IPS DF 4.7 (cell line): ENCODE measurements at regions not wholly inside any gene's neighbourhood (a gene's known extent, or its start where the extent isn't known, plus 50 kb on each side); places are given as distances from the start of the nearest gene placed in this dataset.
"Not testable (repeated sequence)": the region's sequence is repeated elsewhere in the genome, so short reads cannot be mapped to it uniquely, and the experiment has no call there.

Source experiments
- DNase-seq: peaks from one replicate; pipeline ENCODE4 v3.0.0-alpha.2; 2013; ENCODE audit warnings: low spot score; ENCODE audit errors: extremely low read depth

DNA sequence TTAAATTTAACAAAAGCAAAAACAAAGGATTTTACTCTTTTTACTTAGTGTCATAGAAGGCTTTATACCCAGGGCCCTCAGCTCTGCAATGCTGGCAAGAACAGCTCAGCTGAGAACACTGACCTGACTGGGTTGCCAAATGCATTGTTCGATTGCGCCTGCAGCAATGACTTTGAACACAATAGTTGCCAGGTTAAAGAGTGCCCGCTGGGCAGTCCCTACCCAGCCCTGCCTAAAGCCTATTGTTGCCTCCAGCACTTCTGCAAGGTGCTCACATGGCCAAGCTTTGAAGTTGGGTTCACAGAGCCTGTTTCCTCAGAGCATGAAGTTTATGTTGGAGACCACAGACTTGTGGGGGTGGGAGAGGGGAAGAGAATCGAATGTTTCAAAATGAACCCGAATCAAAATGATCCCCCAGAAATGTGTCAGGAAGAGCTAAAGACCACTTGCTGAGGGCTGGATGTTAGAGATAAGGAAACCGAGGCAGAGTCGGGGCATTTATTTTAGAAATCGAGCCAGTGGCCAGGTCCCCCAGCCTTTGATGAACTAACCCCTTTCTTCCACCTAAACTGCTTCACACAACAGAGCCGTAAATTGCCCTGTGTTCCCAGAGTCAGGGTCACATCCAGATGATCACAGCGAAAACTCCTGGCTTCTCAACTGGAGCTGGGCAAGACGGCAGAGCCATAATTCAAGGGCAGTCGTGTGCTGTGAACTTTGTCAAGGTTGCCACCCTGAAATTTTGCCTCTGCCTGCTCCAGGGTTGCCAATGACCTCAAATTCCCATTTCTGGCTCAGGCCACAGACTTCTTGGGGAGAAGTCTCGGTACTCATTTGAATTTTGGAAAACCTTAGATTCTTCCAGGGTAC is 55.0 kb downstream of the FOXA2 start:
- no peak for DNase-seq

DNA sequence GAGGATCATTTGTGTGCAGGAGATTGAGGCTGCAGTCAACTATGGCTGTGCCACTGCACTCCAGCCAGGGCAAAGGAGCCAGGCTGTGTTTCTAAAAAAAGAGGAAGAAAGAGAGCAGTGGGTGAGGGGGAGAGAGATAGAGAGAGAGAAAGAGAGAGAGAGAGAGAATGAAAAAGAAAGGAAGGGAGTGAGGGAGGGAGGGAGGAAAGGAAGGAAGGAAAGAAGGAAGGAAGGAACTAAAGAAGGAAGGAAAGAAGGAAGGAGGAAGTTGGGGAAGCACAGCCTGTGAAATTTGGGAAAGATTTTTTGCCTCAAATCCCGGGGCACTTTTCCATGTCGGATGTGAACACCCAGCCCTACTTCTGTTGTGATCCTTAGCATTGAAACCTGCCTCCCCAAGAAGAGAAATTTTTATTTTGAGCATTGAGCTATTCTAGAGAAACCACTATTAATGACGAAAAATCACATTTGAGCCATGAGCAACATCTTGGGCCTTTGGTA is 57.8 kb downstream of the FOXA2 start:
- DNase-seq, result no peak

DNA sequence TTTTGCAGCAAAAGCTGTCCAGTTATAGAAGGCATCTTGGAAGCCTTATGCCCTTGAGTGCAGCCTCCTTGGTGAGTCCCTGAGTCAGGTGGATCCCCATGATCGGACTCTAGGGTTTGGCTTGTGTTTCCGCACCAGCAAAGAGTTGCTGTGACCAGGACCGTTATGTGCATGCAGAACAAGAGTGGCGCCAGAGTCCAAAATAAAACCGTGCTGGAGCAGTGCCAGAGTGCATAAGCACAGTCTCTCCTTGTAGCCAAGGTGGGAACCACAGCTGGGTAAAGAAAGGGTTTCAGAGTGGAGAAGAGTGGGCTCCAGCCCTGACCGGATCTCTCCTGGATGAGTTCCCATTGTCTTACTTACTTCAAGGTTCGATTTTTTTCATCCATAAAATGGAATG is 58.6 kb downstream of the FOXA2 start:
- no peak for DNase-seq

DNA sequence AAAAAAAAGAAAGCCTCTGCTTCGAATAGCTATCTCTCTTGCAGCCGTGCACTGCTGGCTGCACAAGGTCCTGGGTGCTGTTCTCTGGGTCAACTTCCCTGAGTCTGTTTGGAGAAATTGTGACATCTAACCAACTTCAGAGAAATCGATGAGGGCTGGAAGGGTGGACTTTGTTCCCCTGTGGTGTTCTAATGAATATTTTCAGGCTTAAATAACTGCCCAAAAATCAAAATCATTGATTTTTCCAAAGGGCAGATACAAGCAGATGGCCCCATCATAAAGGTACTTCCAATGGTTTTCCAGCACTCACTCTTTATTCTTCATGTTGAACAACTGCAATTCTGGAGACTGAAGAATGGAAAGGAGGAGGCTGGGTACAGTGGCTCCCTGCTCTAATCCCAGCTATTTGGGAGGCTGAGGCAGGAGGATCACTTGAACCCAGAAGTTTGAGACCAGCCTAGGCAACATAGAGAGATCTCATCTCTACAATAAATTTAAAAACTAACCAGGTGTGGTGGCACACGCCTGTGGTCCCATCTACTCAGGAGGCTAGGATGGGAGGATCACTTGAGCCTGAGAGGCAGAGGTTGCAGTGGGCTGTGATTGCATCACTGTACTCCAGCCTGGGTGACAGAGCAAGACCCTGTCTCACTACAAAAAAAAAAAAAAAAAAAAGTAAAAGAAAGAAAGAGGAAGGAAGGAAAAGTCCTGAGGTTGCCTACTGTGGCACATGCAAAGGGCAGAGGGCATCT is 59.1 kb downstream of the FOXA2 start:
- no peak for DNase-seq

DNA sequence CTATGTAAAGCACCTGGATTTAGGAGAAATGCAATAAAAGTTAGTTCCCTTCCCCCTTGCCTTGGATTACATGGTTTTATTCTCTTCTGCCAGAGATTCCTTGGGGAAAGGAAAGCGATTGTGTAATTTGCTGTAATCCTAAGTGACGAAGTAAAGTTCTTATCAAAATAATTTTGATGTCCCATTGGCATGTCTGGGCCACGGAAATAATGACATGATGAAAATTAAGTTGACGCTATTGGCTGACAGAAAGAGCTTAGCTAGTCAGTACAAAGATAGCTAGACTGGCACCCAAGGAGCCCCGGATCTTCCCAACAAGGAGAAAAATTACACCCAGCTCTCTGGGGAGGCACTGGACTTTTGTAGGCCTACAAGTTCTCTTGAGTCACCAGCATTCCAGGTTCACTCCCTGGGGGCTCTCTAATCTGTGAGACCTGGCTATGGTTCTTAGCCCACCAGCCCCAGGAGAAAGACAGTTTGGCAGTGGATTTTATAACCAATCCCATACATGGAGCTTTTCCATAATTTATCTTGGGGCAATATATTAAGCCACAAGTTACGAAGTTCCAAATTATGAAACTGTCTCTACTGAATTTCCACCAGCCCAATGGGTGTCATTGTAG is 59.9 kb downstream of the FOXA2 start:
- no peak for DNase-seq

DNA sequence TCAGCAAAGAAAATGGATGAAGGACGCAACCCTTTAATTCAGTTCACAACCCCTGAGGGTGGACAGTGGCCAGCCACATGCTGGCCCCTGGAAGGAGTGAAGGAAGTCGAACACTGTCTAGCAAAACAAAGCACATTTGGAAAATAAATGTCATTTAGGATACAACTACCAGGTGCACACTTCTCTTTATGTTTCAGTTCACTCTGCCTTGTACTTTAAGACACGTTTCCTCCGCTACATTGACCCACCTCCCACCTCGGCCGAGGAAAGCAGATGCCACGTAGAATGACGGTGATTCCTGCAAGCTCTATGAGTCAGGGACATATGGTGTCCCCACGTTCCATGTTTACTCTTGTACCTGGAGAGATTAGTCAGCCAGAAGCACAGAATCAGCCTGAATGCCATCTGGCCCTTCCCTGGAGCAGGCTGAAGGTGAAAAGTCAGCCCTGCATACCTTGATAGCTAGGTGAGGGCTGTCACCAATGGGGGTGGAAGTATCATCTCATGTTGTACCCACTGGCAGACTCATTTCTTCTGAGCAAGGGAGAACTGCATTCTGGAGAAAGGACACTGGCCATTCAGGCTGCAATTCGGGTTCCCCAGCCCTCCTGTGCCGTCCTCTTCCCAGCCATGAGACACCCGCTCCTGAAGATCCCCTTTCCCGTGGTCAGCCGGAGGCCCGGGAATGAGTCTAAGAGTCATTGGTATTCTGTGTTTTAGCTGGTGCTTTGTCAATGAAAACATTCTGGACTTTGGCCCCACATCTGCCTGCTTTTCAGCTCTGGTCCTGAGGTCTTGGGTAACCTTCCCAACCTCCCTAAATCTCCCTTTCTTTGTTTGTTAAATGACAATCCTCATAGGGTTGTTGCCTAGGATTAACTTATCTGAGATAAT is 60.6 kb downstream of the FOXA2 start:
- no peak for DNase-seq

DNA sequence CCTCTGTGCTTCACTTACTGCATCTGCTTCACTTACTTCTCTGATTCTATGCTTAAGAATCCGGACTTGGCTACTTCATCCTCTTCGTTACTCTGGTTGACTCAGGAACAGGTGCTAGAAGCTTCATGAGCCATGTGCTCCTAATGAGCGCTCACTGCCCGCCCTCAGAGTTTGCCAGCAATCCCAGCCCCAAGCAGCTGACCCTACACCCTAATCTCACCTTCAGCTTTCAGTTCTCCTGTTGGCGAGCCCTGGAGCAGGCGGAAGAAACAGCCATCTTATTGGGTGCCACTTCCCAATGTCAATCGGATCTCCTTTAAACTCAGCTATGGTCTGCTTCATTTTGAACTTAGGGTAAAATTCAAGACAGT is 61.3 kb downstream of the FOXA2 start:
- no peak for DNase-seq

DNA sequence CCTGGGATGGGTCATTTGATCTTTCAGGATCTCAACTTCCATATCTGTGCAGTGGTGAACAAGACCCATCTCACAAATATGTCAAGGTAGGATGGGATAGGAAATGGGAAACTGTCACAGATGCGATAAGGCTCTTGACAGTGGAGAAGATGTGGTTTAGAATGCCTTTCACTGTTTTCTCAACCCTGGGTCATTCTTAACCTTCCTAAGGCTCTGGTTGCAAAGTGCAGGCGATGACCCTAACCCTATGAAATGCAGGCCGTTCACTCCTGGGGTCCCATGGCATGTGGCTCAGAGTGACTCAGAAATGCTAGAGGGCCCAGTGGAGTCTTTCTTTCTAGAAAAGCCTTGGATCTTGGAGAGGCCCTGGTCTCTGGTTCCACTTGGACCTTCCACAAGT is 61.7 kb downstream of the FOXA2 start:
- no peak for DNase-seq

DNA sequence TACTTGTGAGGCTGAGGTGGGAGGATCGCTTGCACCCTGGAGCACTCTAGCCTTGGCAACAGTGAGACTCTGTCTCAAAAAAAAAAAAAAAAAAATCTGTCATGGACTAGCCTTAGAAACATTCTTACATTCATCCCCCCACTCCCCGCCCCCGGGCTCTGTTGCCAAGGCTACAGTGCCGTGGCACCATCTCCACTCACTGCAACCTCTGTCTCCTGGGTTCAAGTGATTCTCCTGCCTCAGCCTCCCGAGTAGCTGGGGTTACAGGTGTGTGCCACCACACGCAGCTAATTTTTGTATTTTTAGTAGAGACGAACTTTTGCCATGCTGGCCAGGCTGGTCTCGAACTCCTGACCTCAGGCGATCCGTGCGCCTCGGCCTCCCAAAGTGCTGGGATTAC is 62.4 kb downstream of the FOXA2 start:
- DNase-seq, result not testable (repeated sequence)

DNA sequence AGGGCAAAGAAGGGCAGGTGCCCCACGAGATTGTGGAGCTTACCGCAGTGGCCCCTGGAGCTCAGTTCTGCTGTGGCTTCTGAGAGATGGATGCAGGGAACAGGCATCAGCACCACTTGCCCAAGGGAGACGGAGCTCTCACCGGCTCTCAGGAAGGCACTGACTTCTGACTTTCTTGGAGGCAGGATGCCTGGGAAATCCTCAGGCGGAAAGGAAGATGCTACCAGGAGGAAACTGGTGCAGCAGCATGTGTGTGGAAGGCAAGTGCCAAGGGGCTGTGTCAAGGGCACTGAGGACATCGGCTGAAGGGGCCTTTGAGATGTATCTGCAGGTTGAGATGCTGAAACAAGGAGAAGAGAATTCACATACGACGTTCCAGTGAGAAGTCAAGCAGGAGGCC is 64.0 kb downstream of the FOXA2 start:
- DNase-seq, result no peak

DNA sequence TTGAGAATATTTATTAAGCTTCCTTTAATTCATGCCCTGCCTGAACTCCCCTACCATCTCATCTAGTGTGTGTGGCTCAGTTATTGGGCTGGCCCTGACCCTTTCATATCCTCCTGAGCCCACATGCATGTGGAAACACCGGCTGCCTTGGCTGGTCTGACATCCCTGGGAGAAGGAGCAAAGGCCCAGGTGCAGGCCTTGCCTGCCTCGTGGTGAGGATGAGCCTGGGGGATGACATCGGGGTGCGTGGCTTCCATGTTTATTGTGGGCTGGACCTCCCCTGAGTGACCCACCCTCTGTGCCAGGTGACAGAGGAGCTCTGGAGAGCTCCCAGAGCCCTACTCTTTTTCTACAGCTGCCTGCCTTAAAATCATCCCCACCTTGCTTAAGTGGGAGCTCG is 69.1 kb downstream of the FOXA2 start:
- no peak for DNase-seq

DNA sequence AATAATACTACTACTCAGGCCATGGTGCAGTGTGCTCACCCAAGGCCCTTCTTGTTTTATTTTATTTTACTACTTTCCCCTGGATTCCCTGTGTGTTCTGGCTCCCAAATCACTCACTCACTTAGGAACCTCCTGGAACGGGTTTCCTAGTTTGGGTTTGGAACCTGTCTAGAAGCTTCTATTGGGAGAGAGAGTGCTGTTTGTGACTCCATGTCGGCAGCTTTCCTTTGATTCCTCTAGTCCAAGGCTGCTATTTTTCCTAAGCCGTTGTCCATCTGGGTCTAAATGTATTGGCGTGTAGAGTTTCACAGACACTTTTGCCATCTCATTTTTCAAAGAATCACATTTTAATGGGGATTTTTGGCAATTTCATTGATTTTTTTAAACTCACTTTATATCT is 70.8 kb downstream of the FOXA2 start:
- no peak for DNase-seq

DNA sequence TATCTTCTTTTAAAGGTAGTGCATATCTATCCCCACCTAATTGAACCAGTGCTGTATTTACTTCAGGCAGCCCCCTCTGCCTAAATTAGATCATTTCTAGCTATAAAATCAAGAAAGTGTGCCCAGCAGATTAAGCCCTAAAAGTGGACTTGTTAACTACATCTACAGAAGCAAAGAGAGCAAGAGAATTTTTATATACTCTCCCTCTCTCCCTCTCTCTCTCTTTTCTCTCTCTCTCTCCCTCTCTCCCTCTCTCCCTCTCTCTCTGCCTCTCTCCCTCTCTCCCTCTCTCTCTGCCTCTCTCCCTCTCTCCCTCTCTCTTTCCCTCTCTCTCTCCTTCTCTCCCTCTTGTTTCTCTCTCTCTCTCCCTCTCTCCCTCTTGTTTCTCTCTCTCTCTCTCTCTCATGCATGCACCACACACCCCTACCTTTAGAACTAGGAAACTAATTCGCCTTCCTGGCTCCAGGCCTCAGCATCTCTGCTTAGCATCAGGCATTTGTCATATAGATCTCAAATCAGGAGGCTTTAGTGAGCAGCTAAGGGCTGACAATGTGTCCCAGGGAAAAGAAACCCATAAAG is 71.4 kb downstream of the FOXA2 start:
- no peak for DNase-seq

DNA sequence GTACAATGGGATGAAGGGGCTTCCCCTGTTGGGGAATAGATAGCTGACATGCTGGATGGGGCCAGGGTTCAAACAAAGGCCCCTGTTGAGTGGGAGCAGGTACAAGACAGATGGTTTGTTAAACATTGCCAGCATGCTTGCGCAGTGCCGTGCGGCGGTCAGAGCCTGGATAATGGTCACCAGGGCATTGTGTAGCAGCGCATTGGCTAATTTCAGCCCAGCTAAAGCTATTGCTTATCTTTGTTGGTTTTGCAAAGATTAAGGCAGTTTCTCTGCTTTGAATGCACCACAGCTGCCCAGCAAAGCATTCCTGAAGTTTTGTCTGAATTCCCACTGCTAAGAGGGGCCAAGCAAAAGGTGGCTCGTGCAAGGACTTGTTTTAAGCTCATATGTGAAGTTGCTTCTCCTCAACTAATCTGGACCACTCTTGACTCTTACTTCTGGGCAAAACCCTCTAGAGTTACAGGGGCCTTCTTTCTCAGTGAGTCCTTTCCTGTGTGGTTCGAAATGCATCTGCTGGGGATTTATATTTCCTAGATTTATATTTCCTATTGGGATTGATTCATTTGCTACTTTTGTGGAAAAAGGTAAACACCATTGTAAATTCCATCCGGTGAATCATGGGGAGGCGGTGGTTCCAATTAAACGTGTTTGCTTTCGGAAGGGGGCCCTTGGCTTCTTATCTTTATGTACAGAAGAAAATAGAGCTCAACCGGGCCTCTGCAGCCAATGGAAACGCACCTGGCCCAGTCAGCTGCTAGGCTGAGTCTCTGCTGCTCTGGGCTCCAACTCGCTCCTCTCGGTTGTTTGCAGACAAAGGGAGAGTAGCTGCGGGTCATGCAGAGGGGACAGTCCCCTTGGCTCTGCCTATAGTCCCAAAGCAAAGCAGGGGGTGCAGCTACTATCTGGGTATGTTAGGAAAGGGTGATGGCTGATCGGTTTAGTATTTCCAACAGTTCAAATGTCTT is 72.1 kb downstream of the FOXA2 start:
- DNase-seq, result no peak

DNA sequence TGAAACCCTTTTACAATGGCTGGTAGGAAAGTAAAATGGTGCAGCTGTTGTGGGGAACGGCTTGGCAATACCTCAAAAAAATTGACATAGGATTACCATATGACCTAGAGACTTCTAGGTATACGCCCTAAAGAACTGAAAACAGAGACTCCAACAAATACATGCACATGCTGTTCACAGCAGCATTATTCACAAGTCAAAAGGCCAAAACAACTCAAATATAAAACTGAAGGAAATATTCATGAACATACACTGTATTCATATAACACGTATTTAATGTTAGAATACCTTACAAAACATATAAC is 74.6 kb downstream of the FOXA2 start:
- no peak for DNase-seq

DNA sequence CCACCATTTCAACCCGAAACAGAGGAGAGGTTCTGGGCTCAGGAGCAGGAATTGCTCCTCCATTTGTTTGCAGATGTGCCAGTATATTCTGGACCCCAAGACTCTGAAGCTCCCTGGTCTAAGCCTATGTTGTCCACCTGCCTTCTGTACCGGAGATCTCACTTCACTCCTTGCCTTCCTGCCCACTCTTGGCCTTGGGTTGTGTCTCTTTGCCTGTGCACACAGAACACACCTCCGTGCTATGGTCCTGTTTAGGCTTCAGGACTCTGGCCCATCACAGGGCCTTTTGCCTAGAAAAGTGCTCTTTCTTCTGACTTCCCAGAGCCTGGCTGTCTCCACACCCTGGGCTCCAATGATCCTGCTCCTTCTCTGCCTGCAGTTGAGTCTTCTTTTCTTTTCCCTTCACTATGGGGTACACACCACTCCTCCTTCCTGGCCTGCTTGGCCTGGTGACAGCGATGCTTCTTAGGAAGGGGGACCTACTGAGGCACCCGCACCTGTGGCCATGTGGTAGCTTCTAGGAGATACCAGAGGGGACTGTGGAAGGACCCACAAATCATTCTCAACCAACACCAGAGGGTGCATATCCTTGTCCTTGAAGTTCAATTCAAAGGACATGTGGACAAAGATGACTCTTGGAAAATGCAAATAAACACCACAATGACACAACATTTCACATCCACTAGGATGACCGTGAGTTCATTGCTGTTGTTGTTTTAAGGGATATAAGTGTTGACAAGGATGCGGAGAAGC is 75.1 kb downstream of the FOXA2 start:
- DNase-seq, result no peak

DNA sequence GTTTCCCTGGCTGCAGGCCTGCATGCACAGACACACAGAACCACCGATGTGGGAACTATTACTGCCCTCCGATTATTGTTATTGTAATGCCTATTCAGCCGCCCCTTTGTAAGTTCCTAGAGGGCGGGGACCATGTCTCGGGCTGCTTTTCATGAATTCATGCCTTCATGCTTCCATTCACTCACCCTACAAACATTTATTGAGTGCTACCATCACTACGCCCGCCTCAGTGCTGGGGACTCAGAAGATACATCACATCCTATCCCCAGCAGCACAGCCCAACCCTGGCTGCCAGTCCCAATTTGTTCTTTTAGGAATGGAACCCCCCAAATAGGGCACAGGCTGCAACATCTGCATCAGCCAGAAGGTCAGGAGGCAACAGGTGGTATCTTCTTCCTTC is 75.9 kb downstream of the FOXA2 start:
- no peak for DNase-seq

DNA sequence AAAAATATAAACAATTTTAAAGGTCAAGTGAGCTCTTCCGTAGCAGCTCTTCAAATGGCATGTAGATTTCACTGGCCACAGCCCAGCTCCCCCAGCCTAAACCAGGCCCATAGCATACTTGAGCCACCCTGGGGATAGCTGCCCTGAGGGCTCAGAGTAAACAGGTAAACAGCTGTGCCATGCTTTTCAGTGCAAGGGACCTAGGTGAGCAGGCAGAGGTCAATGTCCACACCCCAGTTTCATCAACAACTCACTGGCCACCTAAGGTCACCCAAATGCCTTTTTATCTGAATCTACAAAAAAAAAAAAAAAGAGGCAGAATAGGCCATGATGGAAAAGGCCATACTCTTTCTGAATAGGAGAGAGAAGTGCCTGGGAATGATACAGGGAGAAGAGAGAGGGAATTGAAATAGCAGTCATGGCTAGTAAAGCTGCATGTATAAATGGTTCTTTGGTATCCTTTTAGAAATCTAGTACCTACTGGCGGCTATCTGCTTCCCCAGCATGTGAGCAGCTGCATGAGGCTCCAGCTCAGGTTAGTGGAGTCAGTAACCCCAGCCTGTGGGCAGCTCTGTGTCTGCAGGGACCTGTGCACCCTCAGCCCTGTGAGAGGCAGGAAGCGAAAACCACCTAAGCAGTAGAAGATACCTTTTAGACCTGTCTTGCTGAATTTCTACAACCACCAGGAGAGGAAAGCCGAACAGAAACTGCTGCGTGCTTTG is 77.0 kb downstream of the FOXA2 start:
- no peak for DNase-seq

DNA sequence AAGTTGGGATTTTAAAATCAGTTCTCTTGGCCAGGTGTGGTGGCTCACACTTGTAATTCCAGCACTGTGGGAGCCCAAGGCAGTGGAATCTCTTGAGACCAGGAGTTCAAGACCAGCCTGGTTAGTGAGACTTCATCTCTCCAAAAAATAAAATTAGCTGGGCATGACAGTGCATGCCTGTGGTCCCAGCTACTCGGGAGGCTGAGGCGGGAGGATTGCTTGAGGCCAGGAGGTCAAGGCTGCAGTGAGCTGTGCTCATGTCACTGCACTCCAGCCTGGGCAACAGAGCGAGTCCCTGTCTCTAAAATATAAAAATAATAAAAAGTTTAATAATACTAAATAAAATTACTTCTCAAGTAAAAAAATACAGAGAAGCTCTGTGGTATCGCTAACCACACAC is 77.5 kb downstream of the FOXA2 start:
- no peak for DNase-seq
